HCT116 (cell line): ENCODE measurements at regions not wholly inside any gene's neighbourhood (a gene's known extent, or its start where the extent isn't known, plus 50 kb on each side); places are given as distances from the start of the nearest gene placed in this dataset.

Source experiments
- ATAC-seq: fragments of 200-7000 bp; cut with Tn5 transposase; 2 replicates; pipeline ENCODE4 v1.9.1; 2020; ENCODE audit warnings: mild to moderate bottlenecking, moderate library complexity
- BruUV-seq: library from RNA; stranded (reverse); fragments of 400-500 nt; replicated peaks from 2 replicates; lab custom pipeline; 2021; lab: Mats Ljungman, UMichigan
- CTCF ChIA-PET: fragments of 300-600 bp; sonication (Branson Sonifier 250); formaldehyde crosslinking; loops from one replicate; lab custom pipeline; 2021; ENCODE audit warnings: antibody characterized with exemption; lab: Charles Lee
- POLR2A ChIA-PET: fragments of 300-600, 350-600 bp; sonication (Branson Sonifier 250); formaldehyde crosslinking; loops from one replicate; lab custom pipeline; 2021; ENCODE audit warnings: antibody characterized with exemption; lab: Charles Lee
- RAD21 ChIA-PET, 2 experiments: fragments of 300-600 bp; sonication (Branson Sonifier 250); formaldehyde crosslinking; loops; one replicate each; lab custom pipeline; 2023; ENCODE audit warnings: low total read pairs in 2 of 2; ENCODE audit not compliant: uncharacterized antibody in 2 of 2, unreplicated experiment in 2 of 2, low non-redundant PET in 1 of 2; lab: Charles Lee
- DNase-seq: peaks from one replicate; pipeline ENCODE4 v3.0.0-alpha.2; 2010; ENCODE audit warnings: low read depth, low spot score
- H2AFZ ChIP-seq: fragments of 200-600 bp; shearing (Covaris generic), sonication (generic); 2 replicates; pipeline ENCODE4 v1.6.1; 2017; ENCODE audit warnings: low read depth, mixed run types, mixed read lengths, antibody characterized with exemption, low read length; ENCODE audit not compliant: poor library complexity, severe bottlenecking
- H3K27ac ChIP-seq: 2 replicates; pipeline ENCODE4 v1.5.1; 2012; ENCODE audit warnings: low read depth, low read length
- H3K27me3 ChIP-seq: fragments of 200-600 bp; sonication (generic); 2 replicates; pipeline ENCODE4 v1.6.1; 2016; ENCODE audit warnings: mixed run types, low read length, mixed read lengths; ENCODE audit not compliant: insufficient read depth
- H3K36me3 ChIP-seq, 2 experiments: fragments of 200-500 bp in 1 of 2; fragments of 200-600 bp in 1 of 2; sonication (Bioruptor generic) in 1 of 2; sonication (generic) in 1 of 2; 2 replicates each; pipeline versions ENCODE4 v1.5.1 to v1.6.1; 2014 to 2016; ENCODE audit warnings: low read length in 2 of 2, inconsistent platforms in 1 of 2, mixed read lengths in 1 of 2, mixed run types in 1 of 2; ENCODE audit not compliant: insufficient read depth in 2 of 2, control insufficient read depth in 1 of 2
- H3K4me1 ChIP-seq, 2 experiments: fragments of 200-600 bp in 1 of 2; sonication (generic) in 1 of 2; 2 replicates each; pipeline versions ENCODE4 v1.5.1 to v1.6.1; 2012 to 2017; ENCODE audit warnings: low read length in 2 of 2, inconsistent platforms in 1 of 2, mild to moderate bottlenecking in 1 of 2, mixed read lengths in 1 of 2, mixed run types in 1 of 2, moderate library complexity in 1 of 2; ENCODE audit not compliant: insufficient read depth in 2 of 2, control insufficient read depth in 1 of 2
- H3K4me2 ChIP-seq: fragments of 200-600 bp; sonication (generic); 2 replicates; pipeline ENCODE4 v1.6.1; 2017; ENCODE audit warnings: mixed run types, low read length, mixed read lengths
- H3K4me3 ChIP-seq, 2 experiments: fragments of 200-600 bp in 1 of 2; sonication (generic) in 1 of 2; replicated peaks in 1 of 2; 2 replicates each; pipeline ENCODE4 v1.5.1; 2011 to 2016; ENCODE audit warnings: low read length in 2 of 2, control low read depth in 1 of 2, low read depth in 1 of 2, mild to moderate bottlenecking in 1 of 2, mixed read lengths in 1 of 2, mixed run types in 1 of 2
- H3K79me2 ChIP-seq: fragments of 200-600 bp; sonication (generic); 2 replicates; pipeline ENCODE4 v1.6.1; 2017; ENCODE audit warnings: mild to moderate bottlenecking, mixed run types, low read length, moderate library complexity, mixed read lengths; ENCODE audit not compliant: insufficient read depth
- H3K9ac ChIP-seq: fragments of 200-600 bp; sonication (generic); 2 replicates; pipeline ENCODE4 v1.6.1; 2016; ENCODE audit warnings: low read length, mixed read lengths
- H3K9me2 ChIP-seq: fragments of 200-600 bp; sonication (generic), shearing (Covaris generic); 2 replicates; pipeline ENCODE4 v1.6.1; 2017; ENCODE audit warnings: mixed run types, mild to moderate bottlenecking, moderate library complexity; ENCODE audit not compliant: insufficient read depth
- H3K9me3 ChIP-seq, 2 experiments: fragments of 200-500 bp in 1 of 2; fragments of 200-600 bp in 1 of 2; sonication (Bioruptor generic) in 1 of 2; sonication (generic) in 1 of 2; 2 replicates each; pipeline ENCODE4 v1.6.1; 2014 to 2017; ENCODE audit warnings: low read length in 2 of 2, mixed read lengths in 2 of 2, inconsistent platforms in 1 of 2, low read depth in 1 of 2, mild to moderate bottlenecking in 1 of 2, mixed run types in 1 of 2, moderate library complexity in 1 of 2; ENCODE audit not compliant: control insufficient read depth in 1 of 2, insufficient read depth in 1 of 2
- H4K20me1 ChIP-seq: fragments of 200-600 bp; sonication (generic), shearing (Covaris generic); 2 replicates; pipeline ENCODE4 v1.6.1; 2017; ENCODE audit warnings: mixed run types, mild to moderate bottlenecking, moderate library complexity; ENCODE audit not compliant: insufficient read depth
- CBX3 ChIP-seq: IDR thresholded peaks from 2 replicates; pipeline ENCODE4 v1.6.1; 2012; ENCODE audit warnings: low read depth
- CEBPB ChIP-seq: IDR thresholded peaks from 2 replicates; pipeline ENCODE4 v1.6.1; 2012; ENCODE audit warnings: low read depth
- EZH2phosphoT487 ChIP-seq: fragments of 200-600 bp; IDR thresholded peaks from 2 replicates; pipeline ENCODE4 v1.6.1; 2018; ENCODE audit warnings: antibody characterized with exemption, borderline replicate concordance
- FOSL1 ChIP-seq: IDR thresholded peaks from 2 replicates; pipeline ENCODE4 v1.6.1; 2012; ENCODE audit warnings: low read depth
- JUND ChIP-seq: IDR thresholded peaks from 2 replicates; pipeline ENCODE4 v1.6.1; 2012
- POLR2A ChIP-seq: IDR thresholded peaks from 2 replicates; pipeline ENCODE4 v1.7.0; 2011; ENCODE audit warnings: borderline replicate concordance; ENCODE audit not compliant: insufficient read depth, insufficient read length; ENCODE audit errors: extremely low read depth
- POLR2AphosphoS5 ChIP-seq: IDR thresholded peaks from 2 replicates; pipeline ENCODE4 v1.6.1; 2011; ENCODE audit warnings: mild to moderate bottlenecking, low read depth, low read length, moderate library complexity
- YY1 ChIP-seq: IDR thresholded peaks from 2 replicates; pipeline ENCODE4 v1.6.1; 2011; ENCODE audit warnings: low read length, low read depth, moderate library complexity, mild to moderate bottlenecking; ENCODE audit not compliant: insufficient replicate concordance; ENCODE audit errors: extremely low read depth
- intact Hi-C: fragments of 100-400 bp; cut with micrococcal nuclease; formaldehyde crosslinking; loops from 2 replicates; pipeline ENCODE4 v1.10.0; 2022
- TF ChIP-seq, protein P1 (sequence below): IDR thresholded peaks from 2 replicates; pipeline ENCODE4 v1.6.1; 2011; ENCODE audit warnings: mild to moderate bottlenecking, low read length, moderate library complexity; ENCODE audit not compliant: insufficient replicate concordance; ENCODE audit errors: extremely low read depth
- TF ChIP-seq, protein P2 (sequence below): IDR thresholded peaks from 2 replicates; pipeline ENCODE4 v1.6.1; 2012
- TF ChIP-seq, protein P3 (sequence below), 3 experiments: fragments of 200-600 bp in 1 of 3; sonication (generic) in 1 of 3; IDR thresholded peaks in 2 of 3; conservative IDR thresholded peaks in 1 of 3; 2 replicates each; pipeline ENCODE4 v1.5.1; 2012 to 2017; ENCODE audit warnings: low read depth in 2 of 3, low read length in 2 of 3, antibody characterized with exemption in 1 of 3, borderline replicate concordance in 1 of 3, control low read depth in 1 of 3, mild to moderate bottlenecking in 1 of 3, mixed read lengths in 1 of 3, mixed run types in 1 of 3, moderate library complexity in 1 of 3; ENCODE audit not compliant: insufficient read depth in 1 of 3
- TF ChIP-seq, protein P4 (sequence below): IDR thresholded peaks from 2 replicates; pipeline ENCODE4 v1.6.1; 2012; ENCODE audit warnings: low read depth

DNA sequence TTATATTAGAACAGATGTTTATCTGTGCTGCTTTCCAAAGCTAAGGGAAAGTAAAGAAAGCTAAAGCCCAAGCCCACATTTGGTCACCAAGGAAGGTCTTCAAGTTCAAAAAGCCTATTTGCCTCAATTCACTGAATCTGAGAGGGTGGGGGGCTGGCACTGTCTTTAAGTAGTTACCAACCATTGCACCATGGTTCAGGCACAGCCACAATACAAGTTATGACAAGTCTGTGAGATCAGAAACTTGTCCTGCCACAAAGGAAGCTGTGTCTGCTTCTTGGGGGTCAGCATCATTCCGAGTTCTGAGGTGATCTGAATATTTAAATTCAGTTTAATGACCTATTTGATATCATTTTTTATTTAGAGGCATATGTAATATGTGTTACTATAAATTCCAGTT lies 78.3 kb upstream of the OPRM1 start:
- intact Hi-C loops: no loop called here
- no peak overlapping the region for H3K4me3 ChIP-seq
- H3K9me3 ChIP-seq: no peaks in the 10 kb centered on the region
- H2AFZ ChIP-seq: no peak overlapping the region
- H3K27me3 ChIP-seq: peaks cover 26% of the 10 kb centered on the region
- H3K9ac ChIP-seq: no peak overlapping the region
- CTCF ChIA-PET: no interaction called here
- H3K4me1 ChIP-seq: no peaks in the 10 kb centered on the region
- no peak overlapping the region for H3K27ac ChIP-seq
- POLR2A ChIA-PET: no interaction called here
- H3K79me2 ChIP-seq: no peaks in the 10 kb centered on the region
- BruUV-seq: no TSS peak
- ATAC-seq (no peak), DNase-seq (no peak)
- H3K4me2 ChIP-seq: no peak overlapping the region
- no peaks in the 10 kb centered on the region for H3K9me2 ChIP-seq
- H3K36me3 ChIP-seq: no peaks in the 10 kb centered on the region
- RAD21 ChIA-PET: no interaction called here
- no peaks in the 10 kb centered on the region for H4K20me1 ChIP-seq
- TF ChIP-seq JUND: no peak
- TF ChIP-seq, protein P1, sequence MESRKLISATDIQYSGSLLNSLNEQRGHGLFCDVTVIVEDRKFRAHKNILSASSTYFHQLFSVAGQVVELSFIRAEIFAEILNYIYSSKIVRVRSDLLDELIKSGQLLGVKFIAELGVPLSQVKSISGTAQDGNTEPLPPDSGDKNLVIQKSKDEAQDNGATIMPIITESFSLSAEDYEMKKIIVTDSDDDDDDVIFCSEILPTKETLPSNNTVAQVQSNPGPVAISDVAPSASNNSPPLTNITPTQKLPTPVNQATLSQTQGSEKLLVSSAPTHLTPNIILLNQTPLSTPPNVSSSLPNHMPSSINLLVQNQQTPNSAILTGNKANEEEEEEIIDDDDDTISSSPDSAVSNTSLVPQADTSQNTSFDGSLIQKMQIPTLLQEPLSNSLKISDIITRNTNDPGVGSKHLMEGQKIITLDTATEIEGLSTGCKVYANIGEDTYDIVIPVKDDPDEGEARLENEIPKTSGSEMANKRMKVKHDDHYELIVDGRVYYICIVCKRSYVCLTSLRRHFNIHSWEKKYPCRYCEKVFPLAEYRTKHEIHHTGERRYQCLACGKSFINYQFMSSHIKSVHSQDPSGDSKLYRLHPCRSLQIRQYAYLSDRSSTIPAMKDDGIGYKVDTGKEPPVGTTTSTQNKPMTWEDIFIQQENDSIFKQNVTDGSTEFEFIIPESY: no peak
- TF ChIP-seq CEBPB: no peak
- no peak for TF ChIP-seq POLR2AphosphoS5
- TF ChIP-seq, protein P2, sequence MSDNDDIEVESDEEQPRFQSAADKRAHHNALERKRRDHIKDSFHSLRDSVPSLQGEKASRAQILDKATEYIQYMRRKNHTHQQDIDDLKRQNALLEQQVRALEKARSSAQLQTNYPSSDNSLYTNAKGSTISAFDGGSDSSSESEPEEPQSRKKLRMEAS: no peak
- TF ChIP-seq POLR2A: no peak

DNA sequence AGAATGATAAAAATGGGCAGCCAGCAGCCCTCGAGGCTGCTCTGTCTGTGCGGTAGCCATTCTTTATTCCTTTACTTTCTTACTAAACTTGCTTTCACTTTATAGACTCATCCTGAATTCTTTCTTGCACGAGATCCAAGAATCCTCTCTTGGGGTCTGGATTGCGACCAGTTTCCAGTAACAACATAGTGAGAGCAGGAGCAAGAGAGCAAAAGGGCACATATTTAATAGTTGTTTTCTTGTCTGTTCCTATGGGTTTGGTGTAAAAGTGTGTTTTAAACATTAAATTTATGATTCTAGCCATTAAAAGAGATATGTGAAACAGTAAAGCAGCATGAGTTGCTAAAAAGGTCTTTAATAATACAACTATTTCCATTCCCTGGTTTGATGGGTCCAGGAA lies 78.8 kb upstream of the OPRM1 start:
- Histone ChIP-seq H3K4me2 (no peak overlapping the region), H3K27me3 (peaks cover 26% of the 10 kb centered on the region), H3K9me2 (no peaks in the 10 kb centered on the region), H3K4me1 (no peaks in the 10 kb centered on the region), H3K9ac (no peak overlapping the region), H2AFZ (no peak overlapping the region), H3K36me3 (no peaks in the 10 kb centered on the region), H3K79me2 (no peaks in the 10 kb centered on the region), H3K4me3 (no peak overlapping the region), H4K20me1 (no peaks in the 10 kb centered on the region), H3K27ac (no peak overlapping the region), H3K9me3 (no peaks in the 10 kb centered on the region)
- intact Hi-C loops: no loop called here
- ATAC-seq: no peak
- TF ChIP-seq, protein P2: no peak
- TF ChIP-seq POLR2AphosphoS5 (no peak), CBX3 (no peak), POLR2A (no peak), FOSL1 (no peak), EZH2phosphoT487 (no peak), YY1 (no peak), CEBPB (no peak)
- TF ChIP-seq, protein P3, sequence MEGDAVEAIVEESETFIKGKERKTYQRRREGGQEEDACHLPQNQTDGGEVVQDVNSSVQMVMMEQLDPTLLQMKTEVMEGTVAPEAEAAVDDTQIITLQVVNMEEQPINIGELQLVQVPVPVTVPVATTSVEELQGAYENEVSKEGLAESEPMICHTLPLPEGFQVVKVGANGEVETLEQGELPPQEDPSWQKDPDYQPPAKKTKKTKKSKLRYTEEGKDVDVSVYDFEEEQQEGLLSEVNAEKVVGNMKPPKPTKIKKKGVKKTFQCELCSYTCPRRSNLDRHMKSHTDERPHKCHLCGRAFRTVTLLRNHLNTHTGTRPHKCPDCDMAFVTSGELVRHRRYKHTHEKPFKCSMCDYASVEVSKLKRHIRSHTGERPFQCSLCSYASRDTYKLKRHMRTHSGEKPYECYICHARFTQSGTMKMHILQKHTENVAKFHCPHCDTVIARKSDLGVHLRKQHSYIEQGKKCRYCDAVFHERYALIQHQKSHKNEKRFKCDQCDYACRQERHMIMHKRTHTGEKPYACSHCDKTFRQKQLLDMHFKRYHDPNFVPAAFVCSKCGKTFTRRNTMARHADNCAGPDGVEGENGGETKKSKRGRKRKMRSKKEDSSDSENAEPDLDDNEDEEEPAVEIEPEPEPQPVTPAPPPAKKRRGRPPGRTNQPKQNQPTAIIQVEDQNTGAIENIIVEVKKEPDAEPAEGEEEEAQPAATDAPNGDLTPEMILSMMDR (IDR thresholded peaks at IDR 0.05 in 2 of 3, conservative IDR thresholded peaks at IDR 0.05 in 1 of 3; ENCODE audit: borderline replicate concordance in 1 of 3, insufficient read depth in 1 of 3, low read depth in 2 of 3, low read length in 2 of 3): no peak
- TF ChIP-seq, protein P4, sequence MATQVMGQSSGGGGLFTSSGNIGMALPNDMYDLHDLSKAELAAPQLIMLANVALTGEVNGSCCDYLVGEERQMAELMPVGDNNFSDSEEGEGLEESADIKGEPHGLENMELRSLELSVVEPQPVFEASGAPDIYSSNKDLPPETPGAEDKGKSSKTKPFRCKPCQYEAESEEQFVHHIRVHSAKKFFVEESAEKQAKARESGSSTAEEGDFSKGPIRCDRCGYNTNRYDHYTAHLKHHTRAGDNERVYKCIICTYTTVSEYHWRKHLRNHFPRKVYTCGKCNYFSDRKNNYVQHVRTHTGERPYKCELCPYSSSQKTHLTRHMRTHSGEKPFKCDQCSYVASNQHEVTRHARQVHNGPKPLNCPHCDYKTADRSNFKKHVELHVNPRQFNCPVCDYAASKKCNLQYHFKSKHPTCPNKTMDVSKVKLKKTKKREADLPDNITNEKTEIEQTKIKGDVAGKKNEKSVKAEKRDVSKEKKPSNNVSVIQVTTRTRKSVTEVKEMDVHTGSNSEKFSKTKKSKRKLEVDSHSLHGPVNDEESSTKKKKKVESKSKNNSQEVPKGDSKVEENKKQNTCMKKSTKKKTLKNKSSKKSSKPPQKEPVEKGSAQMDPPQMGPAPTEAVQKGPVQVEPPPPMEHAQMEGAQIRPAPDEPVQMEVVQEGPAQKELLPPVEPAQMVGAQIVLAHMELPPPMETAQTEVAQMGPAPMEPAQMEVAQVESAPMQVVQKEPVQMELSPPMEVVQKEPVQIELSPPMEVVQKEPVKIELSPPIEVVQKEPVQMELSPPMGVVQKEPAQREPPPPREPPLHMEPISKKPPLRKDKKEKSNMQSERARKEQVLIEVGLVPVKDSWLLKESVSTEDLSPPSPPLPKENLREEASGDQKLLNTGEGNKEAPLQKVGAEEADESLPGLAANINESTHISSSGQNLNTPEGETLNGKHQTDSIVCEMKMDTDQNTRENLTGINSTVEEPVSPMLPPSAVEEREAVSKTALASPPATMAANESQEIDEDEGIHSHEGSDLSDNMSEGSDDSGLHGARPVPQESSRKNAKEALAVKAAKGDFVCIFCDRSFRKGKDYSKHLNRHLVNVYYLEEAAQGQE: no peak
- CTCF ChIA-PET: no interaction called here
- POLR2A ChIA-PET: no interaction called here
- no TSS peak for BruUV-seq
- RAD21 ChIA-PET: no interaction called here
- DNase-seq: no peak
